Activated naive CD4-positive, alpha-beta T cell treated with anti-CD3 and anti-CD28 coated beads for 36 hours (primary cell): ENCODE measurements at regions not wholly inside any gene's neighbourhood (a gene's known extent, or its start where the extent isn't known, plus 50 kb on each side); places are given as distances from the start of the nearest gene placed in this dataset.
"Not testable (repeated sequence)": the region's sequence is repeated elsewhere in the genome, so short reads cannot be mapped to it uniquely, and the experiment has no call there.

Experiments used
- CTCF ChIA-PET: fragments of 350-600 bp; sonication (Branson Sonifier 250); formaldehyde crosslinking; loops from one replicate; lab custom pipeline; 2021; ENCODE audit warnings: antibody characterized with exemption; lab: Charles Lee
- DNase-seq: peaks from one replicate; pipeline ENCODE4 v3.0.0-alpha.2; 2020
- H3K27ac Mint-ChIP-seq: one replicate; pipeline ENCODE4 v1.8.0; 2021; ENCODE audit warnings: mild to moderate bottlenecking, mixed read lengths
- H3K27me3 Mint-ChIP-seq: one replicate; pipeline ENCODE4 v1.8.0; 2021; ENCODE audit warnings: low read depth, mixed read lengths
- H3K36me3 Mint-ChIP-seq: one replicate; pipeline ENCODE4 v1.8.0; 2021; ENCODE audit warnings: low read depth, mixed read lengths
- H3K4me1 Mint-ChIP-seq: one replicate; pipeline ENCODE4 v1.8.0; 2021; ENCODE audit warnings: low read depth, mixed read lengths
- H3K4me3 Mint-ChIP-seq: one replicate; pipeline ENCODE4 v1.8.0; 2021; ENCODE audit warnings: mild to moderate bottlenecking, moderate library complexity, mixed read lengths
- H3K9me3 Mint-ChIP-seq: one replicate; pipeline ENCODE4 v1.8.0; 2021; ENCODE audit warnings: mixed read lengths
- intact Hi-C: fragments of 100-400 bp; cut with micrococcal nuclease; formaldehyde crosslinking; loops from one replicate; pipeline ENCODE4 v1.15.1; 2023

GRCh38 chr10:33012306-33012705 lies 54.3 kb upstream of the ITGB1 start:
- intact Hi-C loops = no loop called here
- no peak overlapping the region for H3K27ac Mint-ChIP-seq

GRCh38 chr10:33010132-33011037 lies 52.4 kb upstream of the ITGB1 start:
- intact Hi-C loops = no loop called here

More at GRCh38 chr10:33012306-33012705, 54.3 kb upstream of the ITGB1 start:
- CTCF ChIA-PET = no interaction called here
- H3K4me1 Mint-ChIP-seq = peaks cover 20% of the 10 kb centered on the region
- no peak overlapping the region for H3K4me3 Mint-ChIP-seq
- H3K36me3 Mint-ChIP-seq = no peaks in the 10 kb centered on the region
- H3K9me3 Mint-ChIP-seq = no peaks in the 10 kb centered on the region
- DNase-seq = no peak
- H3K27me3 Mint-ChIP-seq = peaks cover 9% of the 10 kb centered on the region

GRCh38 chr10:33009244-33010131 lies 51.5 kb upstream of the ITGB1 start:
- intact Hi-C loops = loop anchor here (2.0 to 5.0 kb wide), 6 partner anchors 243 to 817 kb away; no protein-coding TSS in a partner anchor
- Mint-ChIP-seq H3K27me3 (peaks cover 9% of the 10 kb centered on the region), H3K27ac (peak overlapping the region; percentile 9), H3K4me3 (no peak overlapping the region), H3K9me3 (no peaks in the 10 kb centered on the region), H3K4me1 (peaks cover 34% of the 10 kb centered on the region), H3K36me3 (no peaks in the 10 kb centered on the region)
- no peak for DNase-seq
- CTCF ChIA-PET = interaction anchor here (0.5 to 2.2 kb wide), 38 partner anchors 10 to 864 kb away, joined by 3 to 18 read pairs (median 4); no protein-coding TSS in a partner anchor

More at GRCh38 chr10:33010132-33011037, 52.4 kb upstream of the ITGB1 start:
- H3K4me3 Mint-ChIP-seq = no peak overlapping the region
- CTCF ChIA-PET = interaction anchor here (0.5 to 2.2 kb wide), 11 partner anchors 9 to 865 kb away, joined by 3 to 18 read pairs (median 4); no protein-coding TSS in a partner anchor
- no peaks in the 10 kb centered on the region for H3K9me3 Mint-ChIP-seq
- no peak overlapping the region for H3K27ac Mint-ChIP-seq
- no peak for DNase-seq
- H3K36me3 Mint-ChIP-seq = no peaks in the 10 kb centered on the region
- peaks cover 9% of the 10 kb centered on the region for H3K27me3 Mint-ChIP-seq
- H3K4me1 Mint-ChIP-seq = peaks cover 31% of the 10 kb centered on the region

- H3K4me1 Mint-ChIP-seq = peaks cover 34% of the 10 kb centered on the region
- H3K27me3 Mint-ChIP-seq = peaks cover 9% of the 10 kb centered on the region
- no peaks in the 10 kb centered on the region for H3K9me3 Mint-ChIP-seq
- no peaks in the 10 kb centered on the region for H3K36me3 Mint-ChIP-seq
- intact Hi-C loops = loop anchor here (1.0 to 5.0 kb wide), 10 partner anchors 49 to 816 kb away; no protein-coding TSS in a partner anchor
- CTCF ChIA-PET = interaction anchor here (0.6 to 2.2 kb wide), 31 partner anchors 11 to 631 kb away, joined by 3 to 18 read pairs (median 4); no protein-coding TSS in a partner anchor
- peak overlapping the region; percentile 9 for H3K27ac Mint-ChIP-seq
- peak; percentile 81 for DNase-seq
- peak overlapping the region; percentile 52 for H3K4me3 Mint-ChIP-seq
Measured at GRCh38 chr10:33008499-33009243, 50.6 kb upstream of the ITGB1 start.

DNA sequence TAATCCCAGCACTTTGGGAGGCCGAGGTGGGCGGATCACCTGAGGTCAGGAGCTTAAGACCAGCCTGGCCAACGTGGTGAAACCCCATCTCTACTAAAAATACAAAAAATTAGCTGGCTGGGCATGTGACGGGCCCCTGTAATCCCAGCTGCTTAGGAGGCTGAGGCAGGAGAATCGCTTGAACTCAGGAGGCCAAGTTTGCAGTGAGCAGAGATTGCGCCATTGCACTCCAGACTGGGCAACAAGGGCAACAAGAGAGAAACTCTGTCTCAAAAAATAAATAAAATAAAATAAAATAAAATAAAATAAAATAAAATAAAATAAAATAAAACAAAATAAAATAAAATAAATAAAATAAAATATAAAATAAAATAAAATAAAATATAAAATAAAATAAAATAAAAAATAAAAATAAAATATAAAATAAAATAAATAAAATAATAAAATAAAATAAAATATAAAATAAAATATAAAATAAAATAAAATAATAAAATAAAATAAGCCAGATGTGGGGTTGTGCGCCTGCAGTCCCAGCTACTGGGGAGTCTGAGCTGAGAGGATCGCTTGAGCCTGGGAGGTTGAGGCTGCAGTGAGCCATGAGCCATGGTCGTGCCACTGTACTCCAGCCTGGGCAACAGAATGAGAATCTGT lies 49.8 kb upstream of the ITGB1 start:
- DNase-seq, CTCF ChIA-PET, H3K27me3 Mint-ChIP-seq, H3K9me3 Mint-ChIP-seq, H3K36me3 Mint-ChIP-seq, H3K27ac Mint-ChIP-seq, H3K4me3 Mint-ChIP-seq: not testable (repeated sequence)
- peaks cover 34% of the 10 kb centered on the region for H3K4me1 Mint-ChIP-seq
- intact Hi-C loops = loop anchor here (1.0 to 5.0 kb wide), 10 partner anchors 49 to 816 kb away; no protein-coding TSS in a partner anchor
